Left forelimb (tissue), 1 donor: ENCODE measurements at regions not wholly inside any gene's neighbourhood (a gene's known extent, or its start where the extent isn't known, plus 50 kb on each side); places are given as distances from the start of the nearest gene placed in this dataset.
"Not testable (repeated sequence)": the region's sequence is repeated elsewhere in the genome, so short reads cannot be mapped to it uniquely, and the experiment has no call there.

Experiments used
- DNase-seq: peaks from one replicate; pipeline ENCODE4 v3.0.0-alpha.2; 2018; ENCODE audit warnings: low spot score

GRCh38 chr2:194962254-194962653 lies 694.8 kb upstream of the SLC39A10 start:
- DNase-seq: no peak

GRCh38 chr2:194954218-194954617 lies 702.8 kb upstream of the SLC39A10 start:
- no peak for DNase-seq

- DNase-seq: no peak
Observed at GRCh38 chr2:194946826-194947225, 710.2 kb upstream of the SLC39A10 start.

DNA sequence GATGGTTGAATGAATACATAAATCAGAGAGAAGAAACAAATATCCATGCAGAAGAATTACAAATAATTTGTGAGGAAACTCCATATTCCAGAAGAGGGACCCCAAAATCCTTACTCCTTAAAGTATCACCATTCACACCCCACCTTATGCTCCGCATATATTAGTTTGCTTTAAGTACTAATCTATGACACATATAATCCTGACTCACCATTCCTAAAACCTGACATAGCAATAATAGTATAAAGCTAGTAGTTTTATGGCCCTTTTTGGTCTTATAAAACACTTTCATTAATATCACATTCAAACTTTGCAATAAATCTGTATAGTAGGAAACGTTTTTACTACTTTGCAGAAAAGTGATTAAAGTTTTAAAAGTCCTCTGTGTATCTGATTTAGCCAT lies 719.0 kb upstream of the SLC39A10 start:
- no peak for DNase-seq

- no peak for DNase-seq
Observed at GRCh38 chr2:194927489-194927888, 729.5 kb upstream of the SLC39A10 start.

GRCh38 chr2:194926873-194927272 lies 730.2 kb upstream of the SLC39A10 start:
- no peak for DNase-seq

- DNase-seq: no peak
Observed at GRCh38 chr2:194925742-194926141, 731.3 kb upstream of the SLC39A10 start.

GRCh38 chr2:194917519-194917918 lies 739.5 kb upstream of the SLC39A10 start:
- DNase-seq: no peak

GRCh38 chr2:194915485-194915884 lies 741.5 kb upstream of the SLC39A10 start:
- DNase-seq: no peak

DNA sequence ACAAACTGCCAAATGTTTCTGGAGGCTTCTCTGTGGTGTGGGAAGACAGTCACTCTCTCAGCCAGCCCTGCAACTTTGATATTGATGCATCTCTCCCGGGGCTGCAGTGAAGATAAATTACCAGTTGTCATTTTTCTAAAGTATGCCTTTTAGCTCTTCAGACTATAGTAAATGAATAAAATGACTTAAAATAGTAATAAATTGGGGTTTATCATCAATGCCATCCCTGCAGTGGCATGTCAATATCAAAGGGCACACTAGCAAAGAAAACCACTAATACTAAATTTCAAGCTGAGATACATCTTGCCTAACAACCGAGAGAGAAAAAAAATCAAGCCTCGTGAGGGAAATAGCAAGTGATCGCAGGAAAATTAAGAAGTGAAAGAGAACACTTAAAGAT lies 749.5 kb upstream of the SLC39A10 start:
- DNase-seq: no peak

DNA sequence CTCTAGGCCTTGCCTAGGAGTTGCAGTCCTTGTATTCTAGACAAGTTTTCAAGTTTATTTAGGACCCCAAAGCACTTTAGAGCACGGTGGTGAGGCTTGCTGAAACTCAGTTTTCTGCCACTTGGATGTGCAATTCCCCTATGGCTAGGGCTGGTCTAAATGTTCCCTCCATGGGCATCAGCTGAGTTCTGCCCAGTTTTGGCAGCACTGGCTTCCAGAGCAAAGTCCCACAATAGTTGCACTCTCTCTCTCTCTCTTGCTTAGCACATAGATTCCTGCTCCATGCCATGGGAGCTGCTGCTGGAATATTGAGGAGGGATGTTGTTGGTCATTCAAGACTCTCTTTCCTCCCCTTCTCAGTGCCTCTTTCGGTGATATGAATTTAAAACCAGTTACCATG lies 760.2 kb upstream of the SLC39A10 start:
- no peak for DNase-seq

- DNase-seq: no peak
Observed at GRCh38 chr2:194883711-194884110, 773.3 kb upstream of the SLC39A10 start.

DNA sequence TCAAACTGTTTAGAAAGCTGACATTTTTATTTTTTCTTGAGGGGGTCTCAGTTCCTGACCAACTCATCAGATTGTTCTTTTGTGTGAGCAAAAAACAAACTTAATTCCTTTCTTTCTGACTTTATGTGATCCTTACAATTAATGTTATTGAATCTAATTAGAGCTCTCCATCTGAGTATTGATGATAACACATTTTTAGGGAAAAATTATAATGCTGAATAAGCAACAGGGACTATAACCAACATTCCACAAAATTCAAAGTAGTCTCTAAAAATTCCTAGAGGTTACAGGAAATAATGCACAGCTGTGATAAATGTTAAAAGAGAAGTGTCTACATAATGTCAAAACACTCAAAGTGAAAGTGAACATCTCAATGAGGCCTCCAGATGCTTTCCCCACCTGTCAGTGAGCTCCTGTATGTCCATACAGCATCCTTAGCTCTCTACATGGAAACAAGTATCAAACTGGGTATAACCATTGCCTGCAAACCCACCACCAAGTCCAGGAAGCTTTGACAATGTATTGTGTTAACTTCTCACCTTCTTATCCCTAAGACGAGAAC lies 786.0 kb upstream of the SLC39A10 start:
- DNase-seq: no peak

DNA sequence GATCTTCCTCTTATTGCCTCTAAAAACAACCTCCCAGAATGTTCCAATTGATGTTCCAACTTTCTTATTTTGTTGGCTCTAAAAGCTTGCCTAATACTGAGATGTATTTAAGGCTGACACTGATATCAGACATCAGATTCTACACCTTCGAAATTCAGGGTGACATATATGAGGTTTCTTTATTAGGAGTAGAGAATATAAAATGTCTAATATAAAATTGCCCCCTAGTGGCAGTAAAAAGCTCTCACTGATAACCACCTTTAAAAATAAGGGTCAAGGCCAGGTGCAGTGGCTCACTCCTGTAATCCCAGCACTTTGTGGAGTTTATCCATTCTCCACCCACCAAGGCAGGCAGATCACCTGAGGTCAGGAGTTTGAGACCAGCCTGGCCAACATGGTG lies 789.7 kb upstream of the SLC39A10 start:
- DNase-seq: no peak

- no peak for DNase-seq
Observed at GRCh38 chr2:194854941-194855340, 802.1 kb upstream of the SLC39A10 start.

GRCh38 chr2:194842871-194843270 lies 814.2 kb upstream of the SLC39A10 start:
- no peak for DNase-seq

GRCh38 chr2:194834371-194834770 lies 822.7 kb upstream of the SLC39A10 start:
- DNase-seq: not testable (repeated sequence)

GRCh38 chr2:194826241-194826640 lies 830.8 kb upstream of the SLC39A10 start:
- DNase-seq: no peak

- DNase-seq: no peak
Observed at GRCh38 chr2:194824450-194824849, 832.6 kb upstream of the SLC39A10 start.

DNA sequence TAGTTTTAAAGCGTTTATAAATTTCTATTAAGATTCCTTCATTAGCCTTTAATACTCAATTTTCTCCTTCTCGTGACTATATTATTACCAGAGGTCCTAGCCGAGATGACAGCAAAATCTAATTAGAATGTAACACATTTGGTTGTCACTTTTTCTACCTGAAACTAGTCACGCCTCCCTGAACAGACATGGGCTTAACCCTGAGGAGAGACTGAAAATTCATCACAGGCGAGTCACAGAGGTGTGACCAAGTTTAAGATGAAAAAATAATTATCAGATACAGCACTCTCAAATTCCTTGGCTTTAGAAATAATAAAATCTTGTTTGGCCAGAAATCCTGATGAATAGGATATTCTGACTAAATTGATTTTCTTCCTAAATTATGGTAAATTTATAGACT lies 834.4 kb upstream of the SLC39A10 start:
- no peak for DNase-seq

- no peak for DNase-seq
Observed at GRCh38 chr2:194822097-194822496, 834.9 kb upstream of the SLC39A10 start.

GRCh38 chr2:194819367-194819766 lies 837.7 kb upstream of the SLC39A10 start:
- DNase-seq: no peak

GRCh38 chr2:194815475-194815874 lies 841.6 kb upstream of the SLC39A10 start:
- no peak for DNase-seq

- DNase-seq: no peak
Observed at GRCh38 chr2:194802589-194802988, 854.4 kb upstream of the SLC39A10 start.

- DNase-seq: not testable (repeated sequence)
Observed at GRCh38 chr2:194787071-194787470, 870.0 kb upstream of the SLC39A10 start.
